AML-193 (cell line): ENCODE measurements at regions not wholly inside any gene's neighbourhood (a gene's known extent, or its start where the extent isn't known, plus 50 kb on each side); places are given as distances from the start of the nearest gene placed in this dataset.
"Not testable (repeated sequence)": the region's sequence is repeated elsewhere in the genome, so short reads cannot be mapped to it uniquely, and the experiment has no call there.

Experiments used
- DNase-seq, 2 experiments: peaks; one replicate each; lab custom pipeline; 2025; lab: John Stamatoyannopoulos, UW

- no peak for DNase-seq
These were observed 441.9 kb downstream of the PLK2 start for GRCh38 chr5:58018016-58018415.

GRCh38 chr5:58016877-58017276 lies 443.0 kb downstream of the PLK2 start:
- DNase-seq: no peak

GRCh38 chr5:58016358-58016757 lies 443.5 kb downstream of the PLK2 start:
- DNase-seq: no peak

GRCh38 chr5:58015175-58015574 lies 444.7 kb downstream of the PLK2 start:
- no peak for DNase-seq

- no peak for DNase-seq
These were observed 446.2 kb downstream of the PLK2 start for GRCh38 chr5:58013542-58014258.

GRCh38 chr5:58012801-58013315 lies 447.0 kb downstream of the PLK2 start:
- no peak for DNase-seq

GRCh38 chr5:58012102-58012501 lies 447.8 kb downstream of the PLK2 start:
- no peak for DNase-seq

GRCh38 chr5:58011301-58011700 lies 448.6 kb downstream of the PLK2 start:
- DNase-seq: no peak

GRCh38 chr5:58009754-58010153 lies 450.1 kb downstream of the PLK2 start:
- DNase-seq: no peak

- DNase-seq: no peak
These were observed 457.6 kb downstream of the PLK2 start for GRCh38 chr5:58002323-58002722.

- no peak for DNase-seq
These were observed 466.0 kb downstream of the PLK2 start for GRCh38 chr5:57993866-57994265.

- no peak for DNase-seq
These were observed 470.5 kb downstream of the PLK2 start for GRCh38 chr5:57989378-57989777.

- no peak for DNase-seq
These were observed 471.1 kb downstream of the PLK2 start for GRCh38 chr5:57988813-57989212.

GRCh38 chr5:57987552-57987951 lies 472.3 kb downstream of the PLK2 start:
- DNase-seq: no peak

- no peak for DNase-seq
These were observed 473.0 kb downstream of the PLK2 start for GRCh38 chr5:57986761-57987341.

- DNase-seq: no peak
These were observed 476.5 kb downstream of the PLK2 start for GRCh38 chr5:57983426-57983825.

GRCh38 chr5:57979671-57980070 lies 480.2 kb downstream of the PLK2 start:
- DNase-seq: no peak

- no peak for DNase-seq
These were observed 483.4 kb downstream of the PLK2 start for GRCh38 chr5:57976506-57976905.

GRCh38 chr5:57972099-57972498 lies 487.8 kb downstream of the PLK2 start:
- not testable (repeated sequence) for DNase-seq

GRCh38 chr5:57960569-57960968 lies 478.0 kb upstream of the ACTBL2 start:
- DNase-seq: no peak

- no peak for DNase-seq
These were observed 474.0 kb upstream of the ACTBL2 start for GRCh38 chr5:57956636-57957035.

GRCh38 chr5:57955511-57955910 lies 472.9 kb upstream of the ACTBL2 start:
- DNase-seq: no peak

- DNase-seq: no peak
These were observed 471.2 kb upstream of the ACTBL2 start for GRCh38 chr5:57953792-57954191.
